Anterior cingulate cortex (tissue), 58 donors: ENCODE measurements at regions not wholly inside any gene's neighbourhood (a gene's known extent, or its start where the extent isn't known, plus 50 kb on each side); places are given as distances from the start of the nearest gene placed in this dataset.
"Not testable (repeated sequence)": the region's sequence is repeated elsewhere in the genome, so short reads cannot be mapped to it uniquely, and the experiment has no call there.

ENCODE experiments used
- DNase-seq, 58 donors: peaks; one replicate each; lab custom pipeline; 2025; lab: John Stamatoyannopoulos, UW

DNA sequence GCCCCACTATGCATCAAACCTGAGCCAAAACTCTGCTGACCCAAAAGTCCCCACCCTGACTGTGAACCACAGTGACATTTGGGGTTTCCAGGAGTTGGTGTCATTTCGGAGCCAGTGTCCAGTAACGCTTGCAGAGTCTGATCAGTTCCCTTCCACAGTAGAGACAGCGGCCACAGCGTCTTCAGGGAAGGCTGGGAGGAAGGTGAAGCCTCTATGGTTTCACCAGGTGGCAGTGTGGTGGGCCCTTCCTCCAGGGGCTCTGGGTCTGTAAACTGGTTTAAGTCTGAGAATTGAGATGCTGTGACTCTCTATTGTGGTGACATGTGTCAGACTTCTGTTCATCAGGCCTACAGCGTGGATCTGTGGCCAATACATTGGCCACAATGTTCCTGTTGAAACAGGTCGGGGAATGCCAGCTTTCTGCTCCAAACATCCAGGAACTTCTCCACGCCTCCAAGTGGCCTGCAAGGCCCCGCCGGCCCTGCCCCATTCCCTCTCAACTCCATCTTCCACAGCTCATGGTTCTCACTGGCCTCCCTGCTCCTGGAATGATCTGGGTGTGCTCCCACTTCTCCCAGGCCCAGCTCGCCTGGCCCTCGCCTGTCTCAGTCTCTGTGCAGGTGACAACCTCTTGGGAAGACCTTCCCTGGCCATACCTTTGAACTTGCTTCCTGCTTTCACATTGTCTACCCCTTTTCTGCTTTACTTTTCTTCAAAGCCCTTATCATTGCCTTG is 124.5 kb upstream of the FAM20C start:
- no peak for DNase-seq

GRCh38 chr7:68629-69028 is 123.7 kb upstream of the FAM20C start:
- DNase-seq: no peak

DNA sequence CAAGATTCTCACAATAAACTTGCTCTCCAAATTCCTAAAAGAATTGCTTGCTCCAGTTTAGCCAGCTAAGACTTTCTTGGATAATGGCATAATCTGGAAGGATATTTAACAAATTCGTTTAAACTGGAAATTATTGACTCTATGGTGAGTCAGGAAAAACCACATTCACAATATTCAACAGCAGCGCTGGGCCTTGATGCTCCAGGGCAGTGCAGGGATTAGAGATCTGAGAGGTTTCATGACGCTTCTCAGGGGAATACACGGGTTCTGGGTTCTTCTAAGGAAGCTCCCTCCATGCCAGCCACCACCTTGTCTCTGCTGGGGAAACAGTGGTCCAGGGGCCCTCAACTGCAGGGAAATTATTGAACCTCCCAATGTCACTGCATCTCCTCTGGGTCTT is 123.3 kb upstream of the FAM20C start:
- DNase-seq: not testable (repeated sequence)

- not testable (repeated sequence) for DNase-seq
These were observed 122.8 kb upstream of the FAM20C start for GRCh38 chr7:69499-70123.

DNA sequence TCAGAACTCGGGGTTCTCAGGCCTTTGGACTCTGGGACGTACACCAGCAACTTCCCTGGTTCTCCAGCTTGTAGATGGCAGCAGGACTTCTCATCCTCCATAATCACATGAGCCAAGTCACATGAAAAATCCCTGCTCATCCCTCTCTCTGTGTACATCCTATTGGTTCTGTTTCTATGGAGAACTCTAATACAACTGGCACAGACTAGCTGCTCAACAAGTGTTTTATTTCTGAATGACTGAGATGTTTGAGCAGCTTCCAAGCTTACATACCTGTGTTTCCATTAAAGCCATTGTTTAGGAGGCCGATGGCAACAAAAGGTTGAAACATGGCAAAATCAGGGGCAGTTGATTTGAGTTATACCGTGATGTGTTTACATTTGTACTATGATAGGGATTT is 122.2 kb upstream of the FAM20C start:
- DNase-seq: not testable (repeated sequence)

- DNase-seq: peak in 10 of 58 donors; percentile 5 to 63 (median 21)
These were observed 121.4 kb upstream of the FAM20C start for GRCh38 chr7:70989-71388.

GRCh38 chr7:72266-73057 is 119.9 kb upstream of the FAM20C start:
- not testable (repeated sequence) for DNase-seq

DNA sequence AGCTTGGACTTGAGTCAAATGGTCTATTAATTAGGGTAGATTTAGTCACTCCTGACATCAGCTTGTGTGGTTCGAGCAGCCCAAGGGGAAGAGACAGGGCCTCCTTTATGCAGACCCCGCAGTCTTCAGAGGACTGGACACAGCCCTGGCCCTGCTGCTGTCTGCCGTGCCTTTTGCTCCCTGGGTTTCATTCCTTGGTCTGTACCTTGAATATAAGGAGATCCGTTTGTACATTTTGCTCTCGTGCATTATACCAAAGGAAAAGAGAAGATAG is 119.4 kb upstream of the FAM20C start:
- not testable (repeated sequence) for DNase-seq

DNA sequence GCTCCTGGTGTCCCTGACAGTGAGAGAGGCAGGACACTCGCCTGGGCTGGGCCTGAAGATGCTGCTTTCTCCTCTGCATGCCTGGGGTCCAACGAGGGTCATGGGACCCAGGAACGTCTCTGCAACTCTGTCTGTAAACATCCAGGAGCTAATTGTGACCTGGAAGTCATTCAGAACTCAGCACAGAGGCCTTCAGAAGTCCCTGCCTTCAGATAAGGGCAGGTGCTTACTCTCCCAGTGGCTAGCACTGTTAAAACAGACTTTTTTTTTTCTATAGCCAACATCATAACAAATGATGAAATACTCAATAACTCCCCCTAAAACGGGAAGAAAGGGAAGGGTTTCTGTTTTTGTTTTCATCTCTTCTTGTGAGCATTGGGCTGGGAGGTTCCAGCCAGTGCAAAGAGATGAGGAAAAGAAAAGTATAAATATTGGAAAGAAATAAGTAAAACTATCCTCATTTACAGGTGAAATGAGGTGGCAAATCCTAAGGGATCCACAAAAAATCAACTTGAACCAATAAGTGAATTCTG is 118.3 kb upstream of the FAM20C start:
- DNase-seq: not testable (repeated sequence)

GRCh38 chr7:75511-75910 is 116.9 kb upstream of the FAM20C start:
- DNase-seq: not testable (repeated sequence)

DNA sequence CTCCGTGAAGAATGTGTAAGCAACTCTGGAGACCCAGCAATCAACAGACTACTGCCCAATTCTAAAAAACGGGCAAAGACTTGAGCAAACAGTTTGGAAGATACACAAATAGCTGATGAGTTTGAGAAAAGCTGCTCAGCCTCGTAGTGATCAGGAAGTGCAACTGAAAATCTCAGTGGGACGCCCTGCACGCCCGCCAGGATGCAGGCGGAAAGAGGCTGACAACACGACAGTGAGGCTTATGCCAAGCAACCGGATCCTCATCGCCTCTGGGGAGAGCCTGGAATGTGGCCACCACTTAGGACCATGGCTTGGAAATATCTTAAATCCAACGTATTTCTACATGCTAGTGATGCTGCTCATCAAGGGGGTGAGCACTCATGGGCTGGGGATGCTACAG is 116.2 kb upstream of the FAM20C start:
- DNase-seq: not testable (repeated sequence)

DNA sequence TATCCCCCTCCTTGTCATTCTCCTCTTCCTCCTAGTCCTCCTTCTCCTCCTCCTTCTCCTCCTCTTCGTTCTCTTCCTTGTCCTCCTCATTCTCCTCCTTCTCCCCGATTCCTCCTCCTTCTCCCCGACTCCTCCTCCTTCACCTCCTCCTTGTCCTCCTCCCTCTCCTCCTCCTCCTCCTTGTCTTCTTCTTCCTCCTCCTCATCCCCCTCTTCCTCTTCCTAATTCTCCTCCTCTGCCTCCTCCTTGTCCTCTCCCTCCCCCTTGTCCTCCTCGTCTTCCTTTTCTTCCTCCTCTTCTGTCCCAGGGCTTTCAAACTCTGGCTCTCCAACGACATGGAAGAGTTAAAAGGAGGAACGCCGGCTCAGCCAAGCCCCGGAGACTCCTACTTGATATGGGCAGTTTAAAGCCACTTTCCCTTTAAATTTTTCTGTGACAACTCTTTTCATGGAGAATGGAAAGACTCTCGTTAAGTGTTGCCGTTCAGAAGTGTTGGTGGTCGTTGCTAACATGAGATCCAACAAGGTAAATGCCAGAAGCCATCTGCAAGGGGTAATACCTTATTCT is 115.5 kb upstream of the FAM20C start:
- DNase-seq: not testable (repeated sequence)

DNA sequence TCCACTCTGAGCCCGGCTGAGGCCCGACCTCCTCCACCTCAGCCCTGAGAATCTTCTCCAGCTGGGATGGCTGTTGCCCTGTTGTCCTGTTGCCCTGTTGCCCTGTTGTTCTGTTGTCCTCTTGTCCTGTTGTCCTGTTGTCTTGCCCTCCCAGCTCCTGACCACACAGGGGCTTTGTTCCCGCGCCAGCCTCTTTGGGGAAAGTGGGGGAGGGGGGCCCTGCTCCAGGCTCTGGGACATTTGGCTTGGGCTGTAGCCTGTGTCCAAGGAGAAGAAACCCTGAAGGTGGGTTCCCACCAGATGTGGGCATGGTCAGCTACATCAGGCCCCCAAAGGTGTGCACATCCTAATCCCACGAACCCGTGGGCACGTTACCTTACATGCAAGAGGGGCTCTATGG is 113.5 kb upstream of the FAM20C start:
- not testable (repeated sequence) for DNase-seq

- not testable (repeated sequence) for DNase-seq
These were observed 112.8 kb upstream of the FAM20C start for GRCh38 chr7:79400-80055.

DNA sequence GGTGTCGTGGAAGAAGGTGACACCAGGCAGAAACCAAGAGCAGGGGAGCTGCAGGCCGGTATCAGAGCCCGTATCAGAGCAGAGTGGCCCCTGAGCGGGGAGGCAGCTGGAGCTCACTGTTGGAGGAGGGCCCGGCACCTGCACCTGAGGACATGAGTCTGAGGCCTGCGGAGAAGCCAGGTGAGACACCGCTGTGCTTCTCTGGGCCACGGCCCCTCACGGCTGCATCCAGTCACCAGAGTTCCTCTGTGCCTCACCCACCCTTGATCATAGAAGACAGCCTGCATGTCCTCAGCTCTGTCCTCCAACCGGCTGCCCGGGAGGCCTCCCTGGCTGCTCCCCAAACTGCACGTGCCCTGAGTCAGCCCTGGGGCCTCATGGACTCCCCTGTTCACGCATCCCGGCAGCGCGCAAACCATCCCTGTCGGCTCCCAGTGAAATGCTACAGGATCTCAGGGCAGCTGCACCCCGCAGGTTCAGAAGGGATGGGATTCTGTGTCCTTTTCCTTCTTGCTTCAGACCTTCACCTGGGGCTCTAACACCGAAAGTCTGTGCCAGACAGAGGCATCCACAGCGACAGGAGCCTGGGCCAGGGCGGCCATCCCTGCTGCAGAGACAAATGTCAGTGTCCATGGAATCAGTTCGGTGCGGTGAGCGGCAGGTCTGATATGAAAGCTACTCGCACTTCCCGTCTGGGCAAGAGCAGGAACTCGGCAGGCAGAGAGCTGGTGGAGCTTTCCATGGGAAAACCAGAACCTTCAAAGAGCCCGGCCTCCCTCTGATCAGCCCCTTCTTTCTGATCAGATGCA is 111.9 kb upstream of the FAM20C start:
- no peak for DNase-seq

DNA sequence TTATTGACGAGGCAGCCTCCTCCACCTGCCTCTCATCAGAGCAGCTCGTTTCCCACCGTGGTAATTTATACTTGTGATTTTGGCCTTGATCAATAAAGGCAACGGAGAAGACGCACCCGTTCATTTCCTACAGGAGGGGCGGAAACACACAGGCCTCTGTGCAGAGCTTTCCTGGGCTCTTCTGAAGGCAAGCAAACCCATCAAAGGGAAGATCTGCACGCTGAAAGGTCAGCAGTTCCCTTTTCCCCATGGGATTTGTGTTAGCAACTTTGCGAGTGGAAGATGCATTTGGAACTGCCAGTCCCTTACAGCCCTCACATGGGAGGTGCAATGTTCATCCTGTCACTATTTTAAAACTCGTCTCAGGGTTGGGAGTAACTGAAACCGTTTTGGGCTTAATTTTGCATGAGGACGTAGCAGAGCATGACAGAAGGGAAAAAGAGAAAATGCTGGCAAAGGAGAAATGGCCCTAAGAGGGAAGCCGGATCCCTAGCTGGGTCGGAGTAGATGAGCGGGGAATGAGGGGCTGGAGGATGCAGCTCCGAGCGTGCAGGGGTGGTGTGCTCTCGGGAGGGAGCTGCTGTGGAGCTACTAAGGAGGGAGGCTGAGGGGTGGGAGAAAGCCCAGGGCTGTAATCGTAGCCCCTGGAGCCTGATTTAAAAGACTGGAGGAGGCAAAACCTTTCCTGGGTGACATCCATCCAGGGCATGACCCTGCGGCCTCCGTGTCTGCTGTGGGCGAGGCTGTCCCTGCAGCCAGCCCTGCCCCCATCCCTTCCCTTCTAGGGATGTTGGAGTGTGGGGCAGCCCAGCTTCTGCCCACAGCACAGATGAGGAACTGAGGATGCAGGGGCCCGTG is 111.1 kb upstream of the FAM20C start:
- no peak for DNase-seq

DNA sequence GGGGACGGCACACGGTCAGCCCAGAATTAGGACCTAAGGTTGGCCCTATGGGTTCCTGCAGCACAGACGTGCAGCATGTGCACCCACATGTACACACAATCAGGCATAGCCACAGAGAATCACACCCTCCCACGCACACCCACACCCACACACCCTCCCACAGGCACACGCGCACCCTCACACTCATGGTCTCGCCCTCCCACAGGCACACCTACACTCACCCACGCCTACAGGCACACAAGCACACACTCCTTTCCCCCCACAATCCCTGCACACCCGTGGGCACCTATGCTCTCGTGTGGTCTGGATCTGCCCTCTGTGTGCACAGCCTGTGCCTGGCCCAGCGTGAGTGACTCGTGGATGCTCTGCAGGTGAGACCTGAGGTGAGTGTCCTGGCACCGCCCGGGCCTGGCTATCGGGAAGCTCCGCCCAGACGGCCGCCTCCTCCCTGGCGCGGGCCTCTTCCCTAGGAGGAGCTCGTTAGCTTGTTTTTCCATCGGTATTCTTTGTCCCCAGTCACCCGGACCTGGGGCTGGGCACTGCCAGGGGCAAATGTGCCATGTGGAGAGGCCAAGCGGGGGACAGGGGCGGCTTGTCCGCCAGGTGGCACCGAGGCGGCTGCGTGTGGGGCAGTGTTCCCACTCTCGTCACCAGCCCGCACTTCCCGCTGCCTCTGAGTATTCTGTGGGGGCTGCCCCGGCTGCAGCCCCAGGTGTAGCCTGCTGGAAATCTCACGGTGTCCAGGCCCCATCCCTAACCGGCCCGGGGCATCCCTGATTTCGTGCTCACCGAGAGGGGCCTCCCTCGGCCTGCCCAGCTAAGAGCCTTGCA is 110.2 kb upstream of the FAM20C start:
- peak in 1 of 58 donors; percentile 25 for DNase-seq

GRCh38 chr7:82757-83155 is 109.6 kb upstream of the FAM20C start:
- DNase-seq: no peak
